Activated CD4-positive, alpha-beta T cell treated with anti-CD3 and anti-CD28 coated beads, Interleukin-2, amount 10 ng/mL, durations not matched to agents 24 days and 14 days (primary cell): ENCODE measurements at regions not wholly inside any gene's neighbourhood (a gene's known extent, or its start where the extent isn't known, plus 50 kb on each side); places are given as distances from the start of the nearest gene placed in this dataset.

Experiments
- DNase-seq: peaks from one replicate; pipeline ENCODE4 v3.0.0; 2022
- H3K27ac Mint-ChIP-seq: one replicate; pipeline ENCODE4 v1.8.0; 2022; ENCODE audit warnings: mild to moderate bottlenecking, mixed read lengths
- H3K27me3 Mint-ChIP-seq: one replicate; pipeline ENCODE4 v1.8.0; 2022; ENCODE audit warnings: mixed read lengths
- H3K36me3 Mint-ChIP-seq: one replicate; pipeline ENCODE4 v1.8.0; 2022; ENCODE audit warnings: low read depth, mild to moderate bottlenecking, mixed read lengths
- H3K4me1 Mint-ChIP-seq: one replicate; pipeline ENCODE4 v1.8.0; 2021; ENCODE audit warnings: mixed read lengths
- H3K4me3 Mint-ChIP-seq: one replicate; pipeline ENCODE4 v1.8.0; 2022; ENCODE audit warnings: mild to moderate bottlenecking, moderate library complexity, mixed read lengths
- H3K9me3 Mint-ChIP-seq: one replicate; pipeline ENCODE4 v1.8.0; 2021; ENCODE audit warnings: mixed read lengths
- intact Hi-C: fragments of 100-400 bp; cut with micrococcal nuclease; formaldehyde crosslinking; loops from one replicate; pipeline ENCODE4 v1.15.1; 2023

- Mint-ChIP-seq H3K4me3 (no peak overlapping the region), H3K27me3 (peaks cover 36% of the 10 kb centered on the region), H3K4me1 (no peaks in the 10 kb centered on the region), H3K36me3 (no peaks in the 10 kb centered on the region), H3K9me3 (no peaks in the 10 kb centered on the region), H3K27ac (no peak overlapping the region)
- intact Hi-C loops = loop anchor here (5.0 kb wide), 1 partner anchor 189 kb away; no protein-coding TSS in a partner anchor
- no peak for DNase-seq
These were observed 284.4 kb upstream of the PARD3B start for GRCh38 chr2:204260901-204261300.

DNA sequence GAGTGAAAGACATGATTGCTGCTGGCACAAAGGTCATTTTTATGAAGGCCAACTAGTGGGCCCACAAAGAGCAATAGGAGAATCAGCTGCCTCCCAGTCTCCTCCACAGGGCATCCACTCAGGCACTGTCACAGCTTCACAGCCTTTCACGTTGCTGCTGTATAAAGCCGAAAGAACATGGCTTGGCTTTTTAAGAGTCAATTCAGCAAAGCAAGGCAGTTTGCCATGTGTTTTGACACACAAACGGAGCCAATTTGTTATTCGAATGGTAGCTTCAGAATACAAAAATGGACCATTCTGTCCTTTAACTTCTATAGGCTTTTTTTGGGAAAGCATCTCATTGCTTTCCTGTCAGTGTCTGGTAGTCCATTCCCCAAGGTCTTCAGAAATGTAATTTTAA, 283.4 kb upstream of the PARD3B start:
- DNase-seq = no peak
- peaks cover 45% of the 10 kb centered on the region for H3K27me3 Mint-ChIP-seq
- H3K9me3 Mint-ChIP-seq = no peaks in the 10 kb centered on the region
- no peaks in the 10 kb centered on the region for H3K36me3 Mint-ChIP-seq
- H3K4me3 Mint-ChIP-seq = no peak overlapping the region
- no peaks in the 10 kb centered on the region for H3K4me1 Mint-ChIP-seq
- intact Hi-C loops = loop anchor here (5.0 kb wide), 1 partner anchor 190 kb away; no protein-coding TSS in a partner anchor
- no peak overlapping the region for H3K27ac Mint-ChIP-seq

- Mint-ChIP-seq H3K4me1 (no peaks in the 10 kb centered on the region), H3K9me3 (no peaks in the 10 kb centered on the region), H3K27ac (no peak overlapping the region), H3K4me3 (no peak overlapping the region), H3K27me3 (peaks cover 42% of the 10 kb centered on the region), H3K36me3 (no peaks in the 10 kb centered on the region)
- intact Hi-C loops = loop anchor here (5.0 kb wide), 1 partner anchor 192 kb away; no protein-coding TSS in a partner anchor
- no peak for DNase-seq
These were observed 281.2 kb upstream of the PARD3B start for GRCh38 chr2:204264085-204264553.

DNA sequence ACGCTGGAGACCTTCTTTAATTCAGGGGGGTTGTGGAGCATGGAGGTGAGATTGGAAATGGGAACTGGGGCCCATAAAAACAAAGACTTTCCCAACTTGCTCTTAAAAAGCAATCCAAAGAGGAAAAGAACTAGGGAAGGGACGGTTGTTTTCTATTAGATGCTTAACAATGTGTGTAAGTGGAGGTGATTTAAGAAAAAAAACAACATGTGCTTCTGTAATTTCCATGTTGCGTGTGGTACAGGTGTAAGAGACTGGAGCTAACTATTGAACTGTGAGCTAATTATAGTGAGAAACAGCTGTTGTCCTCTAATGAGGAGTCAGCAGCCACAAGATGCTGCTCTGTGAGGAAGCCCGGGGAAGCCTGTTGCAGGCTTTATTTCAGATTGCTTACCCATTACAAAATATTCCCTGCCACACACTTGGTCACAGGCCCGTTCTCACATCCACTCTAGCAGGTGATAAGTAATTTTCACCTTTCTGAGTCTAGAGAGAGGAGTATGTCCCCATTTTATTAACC, 280.6 kb upstream of the PARD3B start:
- H3K4me3 Mint-ChIP-seq = no peak overlapping the region
- no peaks in the 10 kb centered on the region for H3K4me1 Mint-ChIP-seq
- H3K27ac Mint-ChIP-seq = no peak overlapping the region
- no peaks in the 10 kb centered on the region for H3K36me3 Mint-ChIP-seq
- no peak for DNase-seq
- no peaks in the 10 kb centered on the region for H3K9me3 Mint-ChIP-seq
- peaks cover 36% of the 10 kb centered on the region for H3K27me3 Mint-ChIP-seq
- intact Hi-C loops = loop anchor here (5.0 kb wide), 1 partner anchor 192 kb away; no protein-coding TSS in a partner anchor

GRCh38 chr2:204265681-204266181, 279.5 kb upstream of the PARD3B start:
- H3K27ac Mint-ChIP-seq = no peak overlapping the region
- H3K9me3 Mint-ChIP-seq = peaks cover 5% of the 10 kb centered on the region
- H3K4me1 Mint-ChIP-seq = no peaks in the 10 kb centered on the region
- H3K4me3 Mint-ChIP-seq = no peak overlapping the region
- no peak for DNase-seq
- H3K36me3 Mint-ChIP-seq = no peaks in the 10 kb centered on the region
- H3K27me3 Mint-ChIP-seq = peaks cover 37% of the 10 kb centered on the region
- intact Hi-C loops = no loop called here

- no peaks in the 10 kb centered on the region for H3K4me1 Mint-ChIP-seq
- DNase-seq = no peak
- no peak overlapping the region for H3K4me3 Mint-ChIP-seq
- H3K27me3 Mint-ChIP-seq = peaks cover 28% of the 10 kb centered on the region
- H3K27ac Mint-ChIP-seq = no peak overlapping the region
- no peaks in the 10 kb centered on the region for H3K36me3 Mint-ChIP-seq
- peaks cover 9% of the 10 kb centered on the region for H3K9me3 Mint-ChIP-seq
- intact Hi-C loops = no loop called here
These were observed 276.8 kb upstream of the PARD3B start for GRCh38 chr2:204268458-204268857.

DNA sequence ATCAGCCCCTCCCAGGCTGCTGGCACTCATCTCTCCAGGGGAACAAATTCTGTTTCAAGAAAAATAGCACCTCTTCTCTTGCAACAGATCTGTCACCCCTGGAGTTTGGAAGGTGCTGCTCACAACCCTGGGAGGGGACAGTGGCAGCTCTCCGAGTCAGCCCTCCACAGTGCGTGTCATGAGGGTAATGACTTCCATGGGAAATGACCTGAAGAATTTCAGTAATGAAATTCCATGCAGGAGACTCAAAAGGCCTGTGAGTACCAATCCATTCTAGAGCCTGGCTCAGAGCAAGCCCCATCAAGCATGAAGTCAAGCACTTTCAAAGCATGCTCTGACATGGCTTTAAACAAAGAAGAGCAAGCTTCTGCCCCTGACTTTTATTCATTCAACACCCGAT, 276.3 kb upstream of the PARD3B start:
- Mint-ChIP-seq H3K27me3 (peaks cover 26% of the 10 kb centered on the region), H3K4me3 (no peak overlapping the region), H3K36me3 (no peaks in the 10 kb centered on the region), H3K9me3 (peaks cover 9% of the 10 kb centered on the region), H3K27ac (no peak overlapping the region), H3K4me1 (no peaks in the 10 kb centered on the region)
- no peak for DNase-seq
- intact Hi-C loops = no loop called here

- DNase-seq = no peak
- Mint-ChIP-seq H3K27ac (no peak overlapping the region), H3K4me1 (no peaks in the 10 kb centered on the region), H3K36me3 (no peaks in the 10 kb centered on the region), H3K4me3 (no peak overlapping the region), H3K27me3 (peaks cover 12% of the 10 kb centered on the region), H3K9me3 (peaks cover 9% of the 10 kb centered on the region)
- intact Hi-C loops = no loop called here
These were observed 273.2 kb upstream of the PARD3B start for GRCh38 chr2:204272089-204272488.

GRCh38 chr2:204272610-204273287, 272.5 kb upstream of the PARD3B start:
- intact Hi-C loops = no loop called here
- no peak overlapping the region for H3K4me3 Mint-ChIP-seq
- H3K36me3 Mint-ChIP-seq = no peaks in the 10 kb centered on the region
- peaks cover 9% of the 10 kb centered on the region for H3K9me3 Mint-ChIP-seq
- no peak for DNase-seq
- H3K4me1 Mint-ChIP-seq = no peaks in the 10 kb centered on the region
- peaks cover 15% of the 10 kb centered on the region for H3K27me3 Mint-ChIP-seq
- no peak overlapping the region for H3K27ac Mint-ChIP-seq

- DNase-seq = no peak
- Mint-ChIP-seq H3K27me3 (peaks cover 23% of the 10 kb centered on the region), H3K9me3 (peaks cover 9% of the 10 kb centered on the region), H3K27ac (no peak overlapping the region), H3K36me3 (no peaks in the 10 kb centered on the region), H3K4me1 (no peaks in the 10 kb centered on the region), H3K4me3 (no peak overlapping the region)
- intact Hi-C loops = no loop called here
These were observed 270.8 kb upstream of the PARD3B start for GRCh38 chr2:204274429-204274828.

- no peaks in the 10 kb centered on the region for H3K36me3 Mint-ChIP-seq
- H3K27ac Mint-ChIP-seq = no peak overlapping the region
- DNase-seq = no peak
- no peak overlapping the region for H3K4me3 Mint-ChIP-seq
- H3K9me3 Mint-ChIP-seq = peaks cover 9% of the 10 kb centered on the region
- no peaks in the 10 kb centered on the region for H3K4me1 Mint-ChIP-seq
- intact Hi-C loops = no loop called here
- peaks cover 27% of the 10 kb centered on the region for H3K27me3 Mint-ChIP-seq
These were observed 270.3 kb upstream of the PARD3B start for GRCh38 chr2:204274991-204275390.

DNA sequence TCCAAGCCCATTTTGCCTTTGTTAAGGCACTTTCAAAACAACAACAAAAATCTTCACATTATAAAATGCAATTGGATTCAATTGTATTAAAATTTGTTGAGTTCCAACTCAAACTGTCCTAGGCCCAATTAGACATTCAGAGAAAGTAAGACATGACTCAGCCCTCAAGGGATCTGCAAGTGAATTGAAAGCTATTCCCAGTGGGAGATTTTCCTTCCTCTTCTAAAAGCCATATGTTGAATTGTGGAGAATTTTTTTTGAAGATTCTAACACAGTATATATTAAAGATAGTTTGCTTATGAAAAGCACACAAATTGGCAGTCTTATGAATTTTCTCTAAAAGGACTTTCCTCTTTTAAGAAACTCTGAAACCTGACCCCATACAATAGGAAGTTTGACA, 268.0 kb upstream of the PARD3B start:
- Mint-ChIP-seq H3K9me3 (peaks cover 2% of the 10 kb centered on the region), H3K4me3 (no peak overlapping the region), H3K27ac (no peak overlapping the region), H3K36me3 (no peaks in the 10 kb centered on the region), H3K27me3 (peaks cover 26% of the 10 kb centered on the region), H3K4me1 (no peaks in the 10 kb centered on the region)
- intact Hi-C loops = no loop called here
- no peak for DNase-seq

GRCh38 chr2:204278454-204278853, 266.8 kb upstream of the PARD3B start:
- intact Hi-C loops = no loop called here
- H3K4me3 Mint-ChIP-seq = no peak overlapping the region
- no peaks in the 10 kb centered on the region for H3K36me3 Mint-ChIP-seq
- H3K4me1 Mint-ChIP-seq = no peaks in the 10 kb centered on the region
- DNase-seq = no peak
- H3K27ac Mint-ChIP-seq = no peak overlapping the region
- no peaks in the 10 kb centered on the region for H3K9me3 Mint-ChIP-seq
- peaks cover 27% of the 10 kb centered on the region for H3K27me3 Mint-ChIP-seq

- DNase-seq = no peak
- Mint-ChIP-seq H3K27ac (no peak overlapping the region), H3K36me3 (no peaks in the 10 kb centered on the region), H3K9me3 (no peaks in the 10 kb centered on the region), H3K4me3 (no peak overlapping the region), H3K4me1 (no peaks in the 10 kb centered on the region), H3K27me3 (peaks cover 37% of the 10 kb centered on the region)
- intact Hi-C loops = no loop called here
These were observed 265.5 kb upstream of the PARD3B start for GRCh38 chr2:204279819-204280218.
